Dedifferentiated amniotic fluid mesenchymal stem cell (primary cell): ENCODE measurements at regions not wholly inside any gene's neighbourhood (a gene's known extent, or its start where the extent isn't known, plus 50 kb on each side); places are given as distances from the start of the nearest gene placed in this dataset.
"Not testable (repeated sequence)": the region's sequence is repeated elsewhere in the genome, so short reads cannot be mapped to it uniquely, and the experiment has no call there.

Source experiments
- DNase-seq: peaks from one replicate; pipeline ENCODE4 v3.0.0-alpha.2; 2016; ENCODE audit errors: extremely low spot score

DNA sequence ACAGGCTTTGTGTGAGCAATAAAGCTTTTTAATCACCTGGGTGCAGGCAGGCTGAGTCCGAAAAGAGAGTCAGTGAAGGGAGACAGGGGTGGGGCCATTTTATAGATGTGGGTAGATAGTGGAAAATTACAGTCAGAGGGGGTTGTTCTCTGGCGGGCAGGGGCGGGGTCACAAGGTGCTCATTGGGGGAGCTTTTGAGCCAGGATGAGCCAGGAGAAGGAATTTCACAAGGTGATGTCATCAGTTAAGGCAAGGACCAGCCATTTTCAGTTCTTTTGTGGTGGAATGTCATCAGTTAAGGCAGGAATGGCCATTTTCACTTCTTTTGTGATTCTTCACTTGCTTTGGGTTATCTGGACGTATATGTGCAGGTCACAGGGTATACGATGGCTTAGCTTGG is 571.3 kb upstream of the PCDH7 start:
- not testable (repeated sequence) for DNase-seq

DNA sequence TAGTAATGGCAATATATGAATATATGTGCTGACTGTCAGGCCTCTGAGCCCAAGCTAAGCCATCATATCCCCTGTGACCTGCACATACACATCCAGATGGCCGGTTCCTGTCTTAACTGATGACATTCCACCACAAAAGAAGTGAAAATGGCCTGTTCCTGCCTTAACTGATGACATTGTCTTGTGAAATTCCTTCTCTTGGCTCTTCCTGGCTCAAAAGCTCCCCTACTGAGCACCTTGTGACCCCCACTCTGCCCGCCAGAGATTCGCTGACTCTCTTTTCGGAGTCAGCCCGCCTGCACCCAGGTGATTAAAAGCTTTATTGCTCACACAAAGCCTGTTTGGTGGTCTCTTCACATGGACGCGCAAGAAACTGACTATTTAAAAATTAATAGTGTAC is 570.6 kb upstream of the PCDH7 start:
- DNase-seq = not testable (repeated sequence)

GRCh38 chr4:30153427-30153826 is 566.7 kb upstream of the PCDH7 start:
- no peak for DNase-seq

GRCh38 chr4:30160140-30160539 is 560.0 kb upstream of the PCDH7 start:
- no peak for DNase-seq

DNA sequence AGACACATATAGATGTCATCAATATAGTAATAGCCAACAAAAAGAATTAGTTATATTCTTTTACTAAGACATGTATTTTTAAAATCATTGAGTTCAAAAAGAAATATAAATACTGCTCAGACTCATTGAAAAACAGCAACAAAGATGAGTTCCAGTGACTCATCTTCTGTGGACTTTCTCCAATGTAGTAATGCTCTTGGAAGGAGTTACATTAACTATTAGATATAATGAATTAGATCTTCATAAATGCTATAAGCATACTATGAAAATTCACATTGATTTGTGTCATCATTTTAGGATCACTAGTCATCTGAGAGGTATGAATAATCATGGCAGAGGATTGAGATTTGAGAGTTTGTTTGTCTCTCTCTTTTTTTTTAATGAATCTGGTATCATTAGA is 547.8 kb upstream of the PCDH7 start:
- no peak for DNase-seq

- no peak for DNase-seq
These were observed 538.7 kb upstream of the PCDH7 start for GRCh38 chr4:30181512-30181911.

DNA sequence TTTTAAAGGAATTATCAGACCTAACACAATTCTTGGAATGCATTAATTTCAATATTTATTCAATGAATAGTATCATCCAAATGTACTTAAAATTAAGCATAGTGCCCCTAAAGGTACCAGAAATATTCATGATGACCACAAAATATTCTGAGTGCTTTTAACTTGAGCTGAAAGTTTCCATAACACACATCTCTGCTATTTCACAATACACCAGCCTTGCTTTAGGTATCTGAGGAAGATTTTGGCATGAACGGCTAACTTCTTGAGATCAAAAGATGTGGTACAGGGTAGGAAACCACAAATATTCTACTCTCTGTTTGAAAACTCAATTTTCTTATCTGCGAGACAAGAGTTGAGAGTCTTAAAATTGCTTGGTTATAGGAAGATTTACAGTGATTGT is 538.3 kb upstream of the PCDH7 start:
- DNase-seq = no peak

- DNase-seq = no peak
These were observed 537.4 kb upstream of the PCDH7 start for GRCh38 chr4:30182786-30183185.

- no peak for DNase-seq
These were observed 528.3 kb upstream of the PCDH7 start for GRCh38 chr4:30191902-30192301.

DNA sequence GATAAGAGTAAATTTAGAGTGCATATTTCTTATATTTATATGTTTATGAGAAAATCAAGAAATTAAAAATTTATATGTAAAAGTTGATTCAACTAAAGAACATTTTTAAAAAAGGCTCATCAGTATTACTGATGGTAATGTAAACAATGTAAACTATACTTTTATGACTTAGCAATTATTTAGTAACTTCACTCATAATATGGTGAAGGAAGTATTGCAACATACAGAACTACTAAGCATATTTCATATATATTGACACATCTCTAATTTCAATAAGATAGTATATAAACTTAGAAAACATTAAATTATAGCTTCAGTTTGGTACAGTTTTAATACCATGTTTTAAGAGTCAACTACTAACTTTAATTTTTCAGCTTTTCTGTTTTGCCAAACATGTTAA is 512.8 kb upstream of the PCDH7 start:
- DNase-seq = no peak

- DNase-seq = no peak
These were observed 511.3 kb upstream of the PCDH7 start for GRCh38 chr4:30208731-30209435.

DNA sequence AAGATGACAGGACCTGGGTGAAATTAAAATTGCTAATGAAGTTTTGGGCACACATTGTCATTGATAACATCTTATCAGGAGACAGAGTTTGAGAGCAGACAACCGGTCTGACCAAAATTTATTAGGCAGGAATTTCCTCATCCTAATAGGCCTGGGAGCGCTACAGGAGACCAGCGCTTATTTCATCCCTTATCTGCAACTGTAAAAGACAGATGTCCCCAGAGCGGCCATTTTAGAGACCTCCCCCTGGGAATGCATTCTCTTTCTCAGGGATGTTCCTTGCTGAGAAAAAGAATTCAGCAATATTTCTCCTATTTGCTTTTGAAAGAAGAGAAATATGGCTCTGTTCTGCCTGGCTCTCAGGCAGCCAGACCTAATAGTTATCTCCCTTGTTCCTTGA is 504.2 kb upstream of the PCDH7 start:
- not testable (repeated sequence) for DNase-seq

DNA sequence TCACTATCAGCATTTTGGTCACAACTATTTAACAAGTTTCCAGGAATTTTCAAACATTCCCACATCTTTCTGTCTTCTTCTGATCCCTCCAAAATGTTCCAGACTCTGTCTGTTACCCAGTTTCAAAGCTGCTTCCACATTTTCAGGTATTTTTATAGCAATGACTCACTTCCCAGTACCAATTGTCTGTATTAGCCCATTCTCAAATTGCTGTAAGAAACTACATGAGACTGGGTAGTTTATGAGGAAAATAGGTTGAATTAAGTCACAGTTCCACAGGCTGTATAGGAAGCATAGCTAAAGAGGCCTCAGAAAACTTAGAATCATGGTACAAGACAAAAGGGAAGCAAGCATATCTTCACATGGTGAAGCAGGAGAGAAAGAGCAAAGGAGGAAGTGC is 475.0 kb upstream of the PCDH7 start:
- no peak for DNase-seq

GRCh38 chr4:30256116-30256832 is 463.9 kb upstream of the PCDH7 start:
- DNase-seq = no peak

GRCh38 chr4:30258949-30259348 is 461.2 kb upstream of the PCDH7 start:
- no peak for DNase-seq

- no peak for DNase-seq
These were observed 457.8 kb upstream of the PCDH7 start for GRCh38 chr4:30262379-30262778.

GRCh38 chr4:30264465-30264864 is 455.7 kb upstream of the PCDH7 start:
- DNase-seq = no peak

- no peak for DNase-seq
These were observed 454.5 kb upstream of the PCDH7 start for GRCh38 chr4:30265716-30266115.

- no peak for DNase-seq
These were observed 451.8 kb upstream of the PCDH7 start for GRCh38 chr4:30268370-30268769.

DNA sequence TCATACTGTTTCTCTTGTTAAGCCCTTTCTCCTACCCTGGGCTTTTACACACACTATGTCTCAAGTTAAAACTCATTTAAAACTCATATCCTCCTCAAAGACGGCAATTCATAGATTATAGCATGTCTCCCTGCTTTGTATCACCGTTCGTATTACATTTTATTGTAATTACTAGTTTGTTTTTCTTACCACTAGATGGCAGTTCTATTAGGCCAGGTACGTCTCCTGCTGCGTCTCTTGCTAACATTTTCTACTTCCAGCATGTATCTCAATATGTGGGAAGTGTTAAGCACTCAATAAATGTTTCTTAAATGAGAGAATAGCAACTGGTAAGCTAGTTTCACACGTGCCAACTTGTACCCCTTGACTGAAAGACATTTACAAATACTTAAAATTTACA is 450.3 kb upstream of the PCDH7 start:
- no peak for DNase-seq

DNA sequence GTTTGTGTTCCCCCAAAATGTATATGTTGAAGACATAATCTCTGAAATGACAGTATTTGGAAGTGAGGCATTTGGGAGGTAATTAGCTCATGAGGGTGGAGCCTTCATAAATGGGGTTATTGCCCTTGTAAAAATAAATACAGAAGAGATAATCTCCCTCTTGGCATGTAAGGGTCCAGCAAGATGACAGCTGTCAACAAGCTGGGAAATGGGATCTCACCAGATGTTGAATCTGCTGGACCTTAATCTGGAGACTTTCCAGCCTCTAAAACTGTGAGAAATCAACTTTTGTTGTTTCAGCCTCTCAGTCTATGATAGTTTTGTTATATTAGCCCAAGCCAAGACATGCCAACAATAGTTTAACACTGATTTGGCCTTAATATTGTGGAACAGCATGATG is 438.2 kb upstream of the PCDH7 start:
- no peak for DNase-seq

- no peak for DNase-seq
These were observed 436.8 kb upstream of the PCDH7 start for GRCh38 chr4:30283336-30283735.

GRCh38 chr4:30294295-30294694 is 425.9 kb upstream of the PCDH7 start:
- no peak for DNase-seq

GRCh38 chr4:30295652-30296051 is 424.5 kb upstream of the PCDH7 start:
- DNase-seq = no peak
